GM21786 (cell line): ENCODE measurements at regions not wholly inside any gene's neighbourhood (a gene's known extent, or its start where the extent isn't known, plus 50 kb on each side); places are given as distances from the start of the nearest gene placed in this dataset.

Experiments used
- ATAC-seq: cut with Tn5 transposase; IDR thresholded peaks from one replicate; pipeline ENCODE4 v1.9.1; 2021; ENCODE audit not compliant: unreplicated experiment

GRCh38 chr3:22106213-22106896, 355.3 kb upstream of the ZNF385D start:
- no peak for ATAC-seq

- no peak for ATAC-seq
These were observed 360.2 kb upstream of the ZNF385D start for GRCh38 chr3:22111226-22111625.

DNA sequence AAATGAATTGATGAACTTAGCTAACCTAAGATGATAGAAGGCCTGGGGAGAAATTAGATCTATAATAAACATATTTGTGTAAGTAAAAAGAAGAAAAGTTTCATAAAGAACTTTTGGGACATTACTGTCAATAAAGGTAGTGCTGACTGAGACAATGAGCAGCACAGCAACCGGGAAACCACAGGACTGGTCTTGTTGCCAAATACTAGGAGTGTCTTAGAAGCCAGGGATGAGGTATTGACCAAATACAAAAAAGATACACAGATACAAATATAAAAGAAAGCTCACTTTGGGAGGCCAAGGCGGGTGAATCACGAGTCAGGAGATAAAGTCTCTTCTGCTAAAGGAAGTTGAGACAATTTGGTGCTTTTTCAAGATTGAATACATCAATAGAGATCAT, 362.4 kb upstream of the ZNF385D start:
- ATAC-seq: no peak

- no peak for ATAC-seq
These were observed 364.6 kb upstream of the ZNF385D start for GRCh38 chr3:22115581-22115980.

GRCh38 chr3:22117091-22117490, 366.1 kb upstream of the ZNF385D start:
- ATAC-seq: no peak

DNA sequence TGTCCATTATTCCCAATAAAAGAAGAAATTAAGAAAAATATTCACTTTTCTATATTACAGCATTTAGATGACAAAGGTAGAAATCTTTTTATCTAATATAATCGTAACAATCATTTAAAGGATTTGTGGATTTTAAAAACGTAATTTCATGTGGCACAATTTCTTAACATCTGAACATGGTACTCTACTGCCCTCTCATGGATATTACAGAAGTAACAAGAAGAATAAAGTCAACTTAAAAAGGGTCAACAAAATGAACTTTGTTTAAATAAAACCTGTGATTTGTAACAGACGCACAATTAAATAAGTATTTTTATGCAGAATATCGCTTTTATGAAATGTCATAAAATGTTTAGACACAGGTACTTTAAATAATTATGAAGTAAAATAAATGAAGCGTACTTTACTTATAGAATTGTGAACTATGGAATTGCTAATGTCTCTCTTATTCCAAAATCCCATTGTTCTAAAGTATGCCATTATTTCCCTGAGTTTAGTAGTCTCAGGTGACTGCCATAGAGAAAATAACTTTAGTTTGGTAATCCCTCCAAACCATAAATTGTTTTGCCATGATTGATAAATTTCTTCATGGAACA, 366.8 kb upstream of the ZNF385D start:
- no peak for ATAC-seq

- no peak for ATAC-seq
These were observed 367.5 kb upstream of the ZNF385D start for GRCh38 chr3:22118542-22118941.

DNA sequence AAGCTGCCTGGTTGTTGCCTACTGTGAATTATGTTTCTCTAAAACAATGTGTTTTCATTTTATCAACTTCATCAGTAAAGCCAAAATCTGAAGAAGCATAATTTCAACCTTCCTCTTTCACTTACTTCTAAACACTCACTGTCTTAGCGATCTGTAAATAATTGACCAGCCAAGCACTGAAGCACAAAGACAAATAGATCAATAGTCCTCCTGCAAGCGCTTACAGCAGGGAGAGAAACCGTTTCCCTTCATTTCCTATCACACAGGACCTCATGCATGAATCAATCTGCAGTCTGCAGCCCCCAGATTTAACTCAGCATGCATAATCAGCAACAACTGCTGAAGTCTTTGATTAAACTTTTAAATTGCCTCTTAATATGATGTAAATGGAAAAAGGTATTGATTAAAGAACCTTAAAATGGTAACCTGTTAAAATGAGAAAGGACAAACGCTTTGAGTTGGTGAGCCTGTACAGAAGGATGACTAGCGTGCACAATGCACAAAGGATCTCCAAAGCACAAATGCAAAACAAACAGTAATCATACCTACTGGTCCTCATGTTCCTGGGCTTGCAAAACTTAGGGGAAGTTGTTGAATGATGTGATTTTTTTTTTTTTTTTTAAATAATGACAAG, 370.2 kb upstream of the ZNF385D start:
- ATAC-seq: peak; percentile 65

DNA sequence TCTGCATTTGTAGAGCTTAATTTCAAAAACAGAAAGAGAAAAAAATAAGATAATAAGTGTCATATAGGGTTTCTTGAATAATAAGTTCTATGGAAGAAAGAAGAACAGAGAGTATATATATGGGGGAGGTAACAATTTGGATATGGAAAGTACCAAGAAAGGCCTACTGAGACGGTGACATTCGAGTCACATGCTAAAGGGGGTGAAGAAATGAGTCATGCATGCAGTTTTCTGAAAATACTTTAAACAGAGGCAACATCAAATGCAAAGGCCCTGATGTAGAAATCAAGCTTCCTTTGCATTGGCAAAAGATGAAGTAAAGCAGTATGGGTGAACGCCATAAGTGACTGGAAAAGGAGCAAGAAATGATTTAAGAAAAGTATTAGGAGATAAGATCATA, 371.6 kb upstream of the ZNF385D start:
- ATAC-seq: peak; percentile 79

GRCh38 chr3:22129101-22129500, 378.1 kb upstream of the ZNF385D start:
- ATAC-seq: no peak

GRCh38 chr3:22141769-22142168, 390.8 kb upstream of the ZNF385D start:
- ATAC-seq: no peak

DNA sequence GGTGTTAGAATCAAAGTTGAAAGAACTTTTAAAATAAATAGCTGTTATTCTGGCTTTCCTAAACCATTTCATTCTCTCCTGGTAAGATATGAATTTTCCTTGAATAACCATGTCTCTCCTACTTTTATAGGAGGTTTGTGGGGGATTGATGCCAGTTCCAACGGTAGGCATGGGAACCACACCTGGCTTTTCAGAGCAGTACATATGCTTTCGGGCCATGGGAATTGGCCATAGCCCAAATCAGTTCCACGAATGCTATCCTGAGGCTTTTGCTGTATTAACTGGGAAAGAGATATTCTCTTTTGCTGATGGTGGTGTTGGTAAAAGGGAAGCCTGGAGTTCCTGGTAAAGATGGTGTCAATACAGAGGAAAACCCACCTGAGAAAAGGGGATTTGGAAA, 396.2 kb upstream of the ZNF385D start:
- no peak for ATAC-seq

DNA sequence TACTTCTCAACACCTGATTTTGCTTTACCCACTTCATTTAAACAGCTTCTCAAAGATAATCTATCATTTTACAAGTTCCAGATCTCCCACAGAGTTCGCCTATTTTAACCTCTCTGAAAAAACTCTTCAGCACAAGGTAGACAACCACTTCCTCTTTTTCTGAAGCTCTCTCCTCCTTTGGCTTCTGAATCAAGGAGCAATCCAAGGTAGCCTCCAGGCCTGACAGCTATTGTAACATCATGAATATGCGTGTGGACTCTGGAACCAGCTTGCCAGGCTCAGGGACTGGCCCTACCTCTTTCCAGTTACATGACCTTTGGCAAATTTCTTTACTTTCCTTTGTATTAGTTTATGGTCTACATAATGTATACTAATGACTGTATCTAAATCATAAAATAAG, 405.9 kb upstream of the ZNF385D start:
- peak; percentile 62 for ATAC-seq

- ATAC-seq: no peak
These were observed 406.8 kb upstream of the ZNF385D start for GRCh38 chr3:22157848-22158247.

GRCh38 chr3:22159004-22159695, 408.1 kb upstream of the ZNF385D start:
- ATAC-seq: no peak

GRCh38 chr3:22161315-22161714, 410.3 kb upstream of the ZNF385D start:
- ATAC-seq: no peak

DNA sequence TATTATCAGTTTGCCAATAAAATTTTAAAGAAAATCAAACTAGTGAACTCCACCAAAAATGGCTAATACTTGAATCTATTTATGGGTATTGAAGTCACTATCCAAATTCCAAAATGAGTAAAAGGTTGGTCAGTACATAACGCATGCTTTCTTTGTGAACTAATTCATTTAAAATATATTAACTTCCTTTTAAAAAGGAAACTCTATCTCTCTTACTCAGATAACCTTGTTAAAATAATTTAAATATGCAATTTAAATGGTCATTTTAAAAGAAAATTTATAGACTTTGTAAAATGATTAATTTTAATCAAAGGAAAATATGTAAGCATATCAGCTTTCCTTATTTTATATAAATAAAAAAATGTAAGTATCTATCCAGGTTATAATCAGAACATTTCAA, 419.4 kb upstream of the ZNF385D start:
- ATAC-seq: no peak

- no peak for ATAC-seq
These were observed 422.0 kb upstream of the ZNF385D start for GRCh38 chr3:22172964-22173363.

- ATAC-seq: no peak
These were observed 424.9 kb upstream of the ZNF385D start for GRCh38 chr3:22175947-22176346.

GRCh38 chr3:22176911-22177310, 425.9 kb upstream of the ZNF385D start:
- ATAC-seq: no peak

GRCh38 chr3:22189616-22190015, 438.6 kb upstream of the ZNF385D start:
- ATAC-seq: no peak

- no peak for ATAC-seq
These were observed 448.1 kb upstream of the ZNF385D start for GRCh38 chr3:22199095-22199494.
